DMS53 treated with DMSO at 0.1 percent for 48 hours (cell line): ENCODE measurements at regions not wholly inside any gene's neighbourhood (a gene's known extent, or its start where the extent isn't known, plus 50 kb on each side); places are given as distances from the start of the nearest gene placed in this dataset.

Source experiments
- DNase-seq: peaks from one replicate; lab custom pipeline; 2025; ENCODE audit not compliant: unreplicated experiment; lab: John Stamatoyannopoulos, UW

- no peak for DNase-seq
Observed at GRCh38 chr21:34192646-34193285, 119.4 kb downstream of the MRPS6 start.

GRCh38 chr21:34195335-34195734, 122.0 kb downstream of the MRPS6 start:
- DNase-seq: no peak

GRCh38 chr21:34196996-34197395, 123.6 kb downstream of the MRPS6 start:
- DNase-seq: no peak

GRCh38 chr21:34197561-34197960, 124.2 kb downstream of the MRPS6 start:
- no peak for DNase-seq

- no peak for DNase-seq
Observed at GRCh38 chr21:34198231-34199120, 125.1 kb downstream of the MRPS6 start.

GRCh38 chr21:34199121-34199910, 125.9 kb downstream of the MRPS6 start:
- no peak for DNase-seq

GRCh38 chr21:34200288-34200905, 127.0 kb downstream of the MRPS6 start:
- no peak for DNase-seq

- no peak for DNase-seq
Observed at GRCh38 chr21:34201001-34201400, 127.6 kb downstream of the MRPS6 start.

GRCh38 chr21:34201481-34201858, 128.1 kb downstream of the MRPS6 start:
- DNase-seq: no peak

GRCh38 chr21:34202553-34203372, 129.4 kb downstream of the MRPS6 start:
- peak; percentile 24 for DNase-seq

- no peak for DNase-seq
Observed at GRCh38 chr21:34203851-34204420, 130.6 kb downstream of the MRPS6 start.

GRCh38 chr21:34204481-34205439, 131.4 kb downstream of the MRPS6 start:
- no peak for DNase-seq

- peak; percentile 36 for DNase-seq
Observed at GRCh38 chr21:34205811-34206571, 132.6 kb downstream of the MRPS6 start.

- no peak for DNase-seq
Observed at GRCh38 chr21:34213959-34214358, 140.6 kb downstream of the MRPS6 start.

GRCh38 chr21:34215501-34215900, 142.1 kb downstream of the MRPS6 start:
- no peak for DNase-seq

- no peak for DNase-seq
Observed at GRCh38 chr21:34215911-34216717, 142.7 kb downstream of the MRPS6 start.

- DNase-seq: no peak
Observed at GRCh38 chr21:34216718-34217032, 143.3 kb downstream of the MRPS6 start.
